HepG2 (cell line): ENCODE measurements at regions not wholly inside any gene's neighbourhood (a gene's known extent, or its start where the extent isn't known, plus 50 kb on each side); places are given as distances from the start of the nearest gene placed in this dataset.

ENCODE experiments used
- ATAC-seq: fragments of 200-7000 bp; cut with Tn5 transposase; 3 replicates; pipeline ENCODE4 v1.9.1; 2020; ENCODE audit warnings: mild to moderate bottlenecking, moderate library complexity
- BruUV-seq: library from RNA; stranded (reverse); fragments of 400-500 nt; replicated peaks from 2 replicates; lab custom pipeline; 2021; lab: Mats Ljungman, UMichigan
- CTCF ChIA-PET: fragments of 300-600 bp; formaldehyde crosslinking; extraction: SDS; loops from one replicate; lab custom pipeline; 2021; ENCODE audit warnings: low total read pairs, inconsistent platforms, low intra/inter-chr PET ratio; lab: Yijun Ruan, JAX
- POLR2A ChIA-PET: fragments of 350-600 bp; sonication (Branson Sonifier 250); formaldehyde crosslinking; loops from one replicate; lab custom pipeline; 2020; ENCODE audit warnings: antibody characterized with exemption, inconsistent platforms; lab: Yijun Ruan, JAX
- DNase-seq: peaks from one replicate; pipeline ENCODE4 v3.0.0-alpha.2; 2015; ENCODE audit warnings: low spot score
- FAIRE-seq: peaks from 3 replicates; lab custom pipeline; 2011; peaks lifted over from hg19 to GRCh38; lab: Jason Lieb, UNC
- H2AFZ ChIP-seq: one replicate; pipeline ENCODE4 v1.6.1; 2011; ENCODE audit warnings: low read length, inconsistent platforms
- H3K27ac ChIP-seq: fragments of 300-600 bp; 3 replicates; pipeline ENCODE4 v1.8.0; 2011; ENCODE audit warnings: mixed run types, mild to moderate bottlenecking, mixed read lengths, low read length, inconsistent platforms; ENCODE audit not compliant: insufficient read depth; ENCODE audit errors: extremely low read length
- H3K27me3 ChIP-seq, 2 experiments: fragments of 200-600 bp in 1 of 2; 2 replicates in 1 of 2; 3 replicates in 1 of 2; pipeline versions ENCODE4 v1.6.0 to v1.8.0; 2011; ENCODE audit warnings: low read length in 2 of 2, mild to moderate bottlenecking in 2 of 2, moderate library complexity in 2 of 2, inconsistent platforms in 1 of 2; ENCODE audit not compliant: insufficient read depth in 2 of 2, control insufficient read depth in 1 of 2
- H3K36me3 ChIP-seq, 2 experiments: fragments of 200-600 bp in 1 of 2; replicated peaks in 1 of 2; 2 replicates in 1 of 2; 3 replicates in 1 of 2; pipeline versions ENCODE4 v1.5.1 to v1.8.0; 2011; ENCODE audit warnings: low read length in 2 of 2, inconsistent platforms in 1 of 2; ENCODE audit not compliant: insufficient read depth in 2 of 2, control insufficient read depth in 1 of 2
- H3K4me1 ChIP-seq: 2 replicates; pipeline ENCODE4 v1.5.1; 2012; ENCODE audit warnings: low read length, inconsistent platforms; ENCODE audit not compliant: insufficient read depth
- H3K4me2 ChIP-seq: 2 replicates; pipeline ENCODE4 v1.6.0; 2011; ENCODE audit warnings: low read depth, low read length, inconsistent platforms
- H3K4me3 ChIP-seq, 3 experiments: fragments of 200-600 bp in 1 of 3; sonication (generic), shearing (Covaris generic) in 1 of 3; replicated peaks in 1 of 3; 2 replicates each; pipeline ENCODE4 v1.5.1; 2011 to 2016; ENCODE audit warnings: low read length in 3 of 3, inconsistent platforms in 2 of 3, low read depth in 2 of 3, mild to moderate bottlenecking in 2 of 3, control low read depth in 1 of 3, mixed read lengths in 1 of 3; ENCODE audit not compliant: insufficient read depth in 1 of 3
- H3K79me2 ChIP-seq: one replicate; pipeline ENCODE4 v1.6.1; 2011; ENCODE audit warnings: low read length, inconsistent platforms; ENCODE audit not compliant: insufficient read depth
- H3K9ac ChIP-seq: 2 replicates; pipeline ENCODE4 v1.6.0; 2011; ENCODE audit warnings: mild to moderate bottlenecking, low read depth, low read length, inconsistent platforms; ENCODE audit not compliant: insufficient read depth
- H3K9me3 ChIP-seq: 2 replicates; pipeline ENCODE4 v1.5.1; 2012; ENCODE audit warnings: mild to moderate bottlenecking, low read length
- H4K20me1 ChIP-seq: 2 replicates; pipeline ENCODE4 v1.6.0; 2011; ENCODE audit warnings: inconsistent platforms, mild to moderate bottlenecking, low read length, moderate library complexity; ENCODE audit not compliant: insufficient read depth
- ATM ChIP-seq: fragments of 450-650 bp; IDR thresholded peaks from 2 replicates; pipeline ENCODE4 v1.7.1; 2017; ENCODE audit warnings: mild to moderate bottlenecking, borderline replicate concordance
- CHD2 ChIP-seq: IDR thresholded peaks from 2 replicates; pipeline ENCODE4 v1.6.1; 2011; ENCODE audit warnings: low read depth, low read length, improper control_type of control experiment
- FLYWCH1 ChIP-seq: sonication (generic); formaldehyde crosslinking; IDR thresholded peaks from 2 replicates; pipeline ENCODE4 v1.8.1; 2023; ENCODE audit warnings: mild to moderate bottlenecking, missing genetic modification reagents
- FOSL2 ChIP-seq: sonication (generic); formaldehyde crosslinking; IDR thresholded peaks from 2 replicates; pipeline ENCODE4 v1.4.0; 2020; ENCODE audit warnings: missing genetic modification reagents
- HMGA1 ChIP-seq: sonication (generic); formaldehyde crosslinking; conservative IDR thresholded peaks from 2 replicates; pipeline ENCODE4 v1.4.0; 2020; ENCODE audit warnings: missing genetic modification reagents
- KAT2B ChIP-seq: fragments of 150-350 bp; IDR thresholded peaks from 2 replicates; pipeline ENCODE4 v1.6.1; 2014; ENCODE audit warnings: low read depth, low read length, borderline replicate concordance
- KDM6A ChIP-seq: IDR thresholded peaks from 2 replicates; pipeline ENCODE4 v1.6.1; 2016; ENCODE audit warnings: low read depth
- NFATC3 ChIP-seq: sonication (generic); formaldehyde crosslinking; IDR thresholded peaks from 2 replicates; pipeline ENCODE4 v1.5.1; 2020; ENCODE audit warnings: mild to moderate bottlenecking, missing genetic modification reagents
- RBAK ChIP-seq: sonication (generic); formaldehyde crosslinking; IDR thresholded peaks from 2 replicates; pipeline ENCODE4 v1.5.1; 2020; ENCODE audit warnings: mild to moderate bottlenecking, missing genetic modification reagents
- RBM39 ChIP-seq: fragments of 200-400 bp; formaldehyde crosslinking; IDR thresholded peaks from one replicate; pipeline ENCODE4 v1.6.1; 2018; ENCODE audit warnings: antibody characterized with exemption, mild to moderate bottlenecking, low read depth, low read length; ENCODE audit not compliant: poor library complexity, severe bottlenecking
- TAF15 ChIP-seq: fragments of 200-400 bp; formaldehyde crosslinking; IDR thresholded peaks from one replicate; pipeline ENCODE4 v1.6.1; 2018; ENCODE audit warnings: mild to moderate bottlenecking, low read depth, low read length; ENCODE audit not compliant: poor library complexity, severe bottlenecking
- ZFY ChIP-seq: sonication (generic); formaldehyde crosslinking; IDR thresholded peaks from 2 replicates; pipeline ENCODE4 v1.4.0; 2020; ENCODE audit warnings: missing genetic modification reagents
- WGBS: methylation state at CpG from one replicate; pipeline ENCODE4 v1.1.6; 2017; ENCODE audit warnings: low lambda C conversion rate; 5-methylcytosine and 5-hydroxymethylcytosine counted together
- in situ Hi-C: cut with HindIII; loops from 2 replicates; pipeline ENCODE4 v1.10.0; 2017; ENCODE audit warnings: low pct_unique_long_range_greater_than_20kb; ENCODE audit not compliant: extremely low pct_ligation_motif_present
- intact Hi-C: fragments of 100-400 bp; cut with micrococcal nuclease; formaldehyde crosslinking; loops from one replicate; pipeline ENCODE4 v1.10.0; 2022; ENCODE audit not compliant: unreplicated experiment
- TF ChIP-seq, protein P1 (sequence below): sonication (generic); formaldehyde crosslinking; conservative IDR thresholded peaks from 2 replicates; pipeline ENCODE4 v1.8.0; 2022; ENCODE audit warnings: missing genetic modification reagents
- TF ChIP-seq, protein P2 (sequence below): sonication (generic); formaldehyde crosslinking; IDR thresholded peaks from 2 replicates; pipeline ENCODE4; 2020; ENCODE audit warnings: missing genetic modification reagents, mild to moderate bottlenecking, borderline replicate concordance

- no peak overlapping the region for H2AFZ ChIP-seq
- no peaks in the 10 kb centered on the region for H3K79me2 ChIP-seq
- POLR2A ChIA-PET, result no interaction called here
- no peak for DNase-seq
- no peak for ATAC-seq
- H3K36me3 ChIP-seq, result no peaks in the 10 kb centered on the region
- no peaks in the 10 kb centered on the region for H3K27me3 ChIP-seq
- no peak overlapping the region for H3K9ac ChIP-seq
- H3K9me3 ChIP-seq, result peaks cover 2% of the 10 kb centered on the region; the same call in 1 of the 2 replicates
- FAIRE-seq, result no peak
- H3K4me3 ChIP-seq, result no peak overlapping the region
- CTCF ChIA-PET, result no interaction called here
- in situ Hi-C loops (no loop called here), intact Hi-C loops (no loop called here)
- H3K4me1 ChIP-seq, result no peaks in the 10 kb centered on the region
- WGBS, result 0% methylated on average over 3 of the region's 3 CpGs
- H3K4me2 ChIP-seq, result no peak overlapping the region
- no peak overlapping the region for H3K27ac ChIP-seq
- H4K20me1 ChIP-seq, result no peaks in the 10 kb centered on the region
- BruUV-seq, result no TSS peak
- TF ChIP-seq NFATC3 (CRISPR knock-in tag) (no peak), HMGA1 (CRISPR knock-in tag) (no peak), ATM (no peak), KDM6A (CRISPR knock-in tag) (no peak), KAT2B (no peak), ZFY (CRISPR knock-in tag) (no peak), RBAK (no peak), RBM39 (no peak), FOSL2 (CRISPR knock-in tag) (no peak), TAF15 (no peak), FLYWCH1 (CRISPR knock-in tag) (no peak), CHD2 (no peak)
- TF ChIP-seq, protein P1, sequence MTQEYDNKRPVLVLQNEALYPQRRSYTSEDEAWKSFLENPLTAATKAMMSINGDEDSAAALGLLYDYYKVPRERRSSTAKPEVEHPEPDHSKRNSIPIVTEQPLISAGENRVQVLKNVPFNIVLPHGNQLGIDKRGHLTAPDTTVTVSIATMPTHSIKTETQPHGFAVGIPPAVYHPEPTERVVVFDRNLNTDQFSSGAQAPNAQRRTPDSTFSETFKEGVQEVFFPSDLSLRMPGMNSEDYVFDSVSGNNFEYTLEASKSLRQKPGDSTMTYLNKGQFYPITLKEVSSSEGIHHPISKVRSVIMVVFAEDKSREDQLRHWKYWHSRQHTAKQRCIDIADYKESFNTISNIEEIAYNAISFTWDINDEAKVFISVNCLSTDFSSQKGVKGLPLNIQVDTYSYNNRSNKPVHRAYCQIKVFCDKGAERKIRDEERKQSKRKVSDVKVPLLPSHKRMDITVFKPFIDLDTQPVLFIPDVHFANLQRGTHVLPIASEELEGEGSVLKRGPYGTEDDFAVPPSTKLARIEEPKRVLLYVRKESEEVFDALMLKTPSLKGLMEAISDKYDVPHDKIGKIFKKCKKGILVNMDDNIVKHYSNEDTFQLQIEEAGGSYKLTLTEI (CRISPR knock-in tag), result no peak
- TF ChIP-seq, protein P2, sequence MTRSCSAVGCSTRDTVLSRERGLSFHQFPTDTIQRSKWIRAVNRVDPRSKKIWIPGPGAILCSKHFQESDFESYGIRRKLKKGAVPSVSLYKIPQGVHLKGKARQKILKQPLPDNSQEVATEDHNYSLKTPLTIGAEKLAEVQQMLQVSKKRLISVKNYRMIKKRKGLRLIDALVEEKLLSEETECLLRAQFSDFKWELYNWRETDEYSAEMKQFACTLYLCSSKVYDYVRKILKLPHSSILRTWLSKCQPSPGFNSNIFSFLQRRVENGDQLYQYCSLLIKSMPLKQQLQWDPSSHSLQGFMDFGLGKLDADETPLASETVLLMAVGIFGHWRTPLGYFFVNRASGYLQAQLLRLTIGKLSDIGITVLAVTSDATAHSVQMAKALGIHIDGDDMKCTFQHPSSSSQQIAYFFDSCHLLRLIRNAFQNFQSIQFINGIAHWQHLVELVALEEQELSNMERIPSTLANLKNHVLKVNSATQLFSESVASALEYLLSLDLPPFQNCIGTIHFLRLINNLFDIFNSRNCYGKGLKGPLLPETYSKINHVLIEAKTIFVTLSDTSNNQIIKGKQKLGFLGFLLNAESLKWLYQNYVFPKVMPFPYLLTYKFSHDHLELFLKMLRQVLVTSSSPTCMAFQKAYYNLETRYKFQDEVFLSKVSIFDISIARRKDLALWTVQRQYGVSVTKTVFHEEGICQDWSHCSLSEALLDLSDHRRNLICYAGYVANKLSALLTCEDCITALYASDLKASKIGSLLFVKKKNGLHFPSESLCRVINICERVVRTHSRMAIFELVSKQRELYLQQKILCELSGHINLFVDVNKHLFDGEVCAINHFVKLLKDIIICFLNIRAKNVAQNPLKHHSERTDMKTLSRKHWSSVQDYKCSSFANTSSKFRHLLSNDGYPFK (CRISPR knock-in tag), result no peak
Observed at GRCh38 chr5:114206640-114207039, 155.2 kb upstream of the KCNN2 start.
